GM19023 (cell line): ENCODE measurements at regions not wholly inside any gene's neighbourhood (a gene's known extent, or its start where the extent isn't known, plus 50 kb on each side); places are given as distances from the start of the nearest gene placed in this dataset.
A peak's percentile ranks its signal among the peaks of the same experiment; 100 is the strongest.
"Not testable (repeated sequence)": the region's sequence is repeated elsewhere in the genome, so short reads cannot be mapped to it uniquely, and the experiment has no call there.

Source experiments
- ATAC-seq: cut with Tn5 transposase; IDR thresholded peaks from one replicate; pipeline ENCODE4 v1.9.1; 2021; ENCODE audit warnings: mild to moderate bottlenecking, moderate library complexity; ENCODE audit not compliant: unreplicated experiment

GRCh38 chr15:88994286-88994685 lies 81.1 kb upstream of the MFGE8 start:
- ATAC-seq = no peak

- ATAC-seq = no peak
These were observed 82.3 kb upstream of the MFGE8 start for GRCh38 chr15:88995449-88995848.

GRCh38 chr15:88997531-88997930 lies 84.4 kb upstream of the MFGE8 start:
- no peak for ATAC-seq

GRCh38 chr15:88998980-88999713 lies 86.0 kb upstream of the MFGE8 start:
- no peak for ATAC-seq

GRCh38 chr15:89001708-89002275 lies 86.5 kb upstream of the ABHD2 start:
- ATAC-seq = not testable (repeated sequence)

GRCh38 chr15:89002281-89002761 lies 85.9 kb upstream of the ABHD2 start:
- ATAC-seq = peak; percentile 77

GRCh38 chr15:89002830-89003229 lies 85.4 kb upstream of the ABHD2 start:
- peak; percentile 20 for ATAC-seq

GRCh38 chr15:89003865-89004725 lies 84.2 kb upstream of the ABHD2 start:
- no peak for ATAC-seq

GRCh38 chr15:89004726-89005030 lies 83.6 kb upstream of the ABHD2 start:
- ATAC-seq = no peak

- not testable (repeated sequence) for ATAC-seq
These were observed 80.7 kb upstream of the ABHD2 start for GRCh38 chr15:89007527-89007926.

GRCh38 chr15:89007989-89008388 lies 80.3 kb upstream of the ABHD2 start:
- ATAC-seq = no peak

- no peak for ATAC-seq
These were observed 79.2 kb upstream of the ABHD2 start for GRCh38 chr15:89009080-89009479.

- ATAC-seq = no peak
These were observed 72.7 kb upstream of the ABHD2 start for GRCh38 chr15:89015412-89016097.

- no peak for ATAC-seq
These were observed 71.7 kb upstream of the ABHD2 start for GRCh38 chr15:89016549-89017041.

- peak; percentile 72 for ATAC-seq
These were observed 70.7 kb upstream of the ABHD2 start for GRCh38 chr15:89017370-89018066.

- no peak for ATAC-seq
These were observed 70.0 kb upstream of the ABHD2 start for GRCh38 chr15:89018207-89018606.

- ATAC-seq = no peak
These were observed 68.8 kb upstream of the ABHD2 start for GRCh38 chr15:89019436-89019835.

GRCh38 chr15:89021224-89021623 lies 67.0 kb upstream of the ABHD2 start:
- no peak for ATAC-seq

- not testable (repeated sequence) for ATAC-seq
These were observed 66.4 kb upstream of the ABHD2 start for GRCh38 chr15:89021886-89022285.

GRCh38 chr15:89023311-89023961 lies 64.8 kb upstream of the ABHD2 start:
- no peak for ATAC-seq
